ENCODE measurements at regions not wholly inside any gene's neighbourhood (a gene's known extent, or its start where the extent isn't known, plus 50 kb on each side); places are given as distances from the start of the nearest gene placed in this dataset.

- intact Hi-C loops (cut with DNase I, micrococcal nuclease): no loop called here
- H3K4me3 Mint-ChIP-seq: no peak overlapping the region
- CTCF ChIA-PET: no interaction called here
These were observed 143.8 kb upstream of the NCAM1 start for GRCh38 chr11:112817376-112817775.

GRCh38 chr11:112822478-112823274 is 138.5 kb upstream of the NCAM1 start:
- H3K4me1 ChIP-seq (ENCODE audit: insufficient read depth, low read length): no peaks in the 10 kb centered on the region
- no peak overlapping the region for H3K4me3 ChIP-seq (ENCODE audit: low read length)
- peaks cover 2 to 3% of the 10 kb centered on the region in 2 experiments for H3K27me3 ChIP-seq (ENCODE audit: control insufficient read depth in 1 of 2, insufficient read depth in 2 of 2, low read length in 2 of 2)
- intact Hi-C loops (cut with DNase I, micrococcal nuclease): no loop called here
- no peak overlapping the region for H3K4me3 Mint-ChIP-seq
- H3K36me3 Mint-ChIP-seq (ENCODE audit: low read depth): no peaks in the 10 kb centered on the region
- H3K27ac ChIP-seq (ENCODE audit: low read depth in 1 of 2, low read length in 2 of 2): no peak overlapping the region
- POLR2A ChIA-PET: no interaction called here
- no peaks in the 10 kb centered on the region for H3K4me1 Mint-ChIP-seq (ENCODE audit: low read depth)
- H3K36me3 ChIP-seq (ENCODE audit: insufficient read depth, low read length): no peaks in the 10 kb centered on the region
- H3K9me3 Mint-ChIP-seq: no peaks in the 10 kb centered on the region
- TF ChIP-seq CTCF (IDR thresholded peaks at IDR 0.05): no peak
- ATAC-seq (ENCODE audit: poor library complexity): no peak
- no peak for DNase-seq
- H3K27ac Mint-ChIP-seq: no peak overlapping the region
- no peaks in the 10 kb centered on the region for H3K9me3 ChIP-seq (ENCODE audit: control insufficient read depth in 1 of 2, insufficient read depth in 1 of 2, low read length in 2 of 2)
- H3K27me3 Mint-ChIP-seq: peaks cover 29% of the 10 kb centered on the region
- CTCF ChIA-PET: no interaction called here

More at GRCh38 chr11:112817376-112817775, 143.8 kb upstream of the NCAM1 start:
- DNase-seq (no peak), ATAC-seq (ENCODE audit: poor library complexity) (no peak)
- no peaks in the 10 kb centered on the region for H3K9me3 ChIP-seq (ENCODE audit: control insufficient read depth in 1 of 2, insufficient read depth in 1 of 2, low read length in 2 of 2)
- POLR2A ChIA-PET: no interaction called here
- Mint-ChIP-seq H3K9me3 (no peaks in the 10 kb centered on the region), H3K4me1 (ENCODE audit: low read depth) (no peaks in the 10 kb centered on the region), H3K27me3 (peaks cover 23% of the 10 kb centered on the region), H3K27ac (no peak overlapping the region), H3K36me3 (ENCODE audit: low read depth) (no peaks in the 10 kb centered on the region)
- no peaks in the 10 kb centered on the region for H3K36me3 ChIP-seq (ENCODE audit: insufficient read depth, low read length)
- no peak overlapping the region for H3K4me3 ChIP-seq (ENCODE audit: low read length)
- H3K27me3 ChIP-seq (ENCODE audit: control insufficient read depth in 1 of 2, insufficient read depth in 2 of 2, low read length in 2 of 2): peaks cover 0 to 2% of the 10 kb centered on the region in 2 experiments
- no peaks in the 10 kb centered on the region for H3K4me1 ChIP-seq (ENCODE audit: insufficient read depth, low read length)
- TF ChIP-seq CTCF (IDR thresholded peaks at IDR 0.05): no peak
- H3K27ac ChIP-seq (ENCODE audit: low read depth in 1 of 2, low read length in 2 of 2): no peak overlapping the region

- POLR2A ChIA-PET: no interaction called here
- intact Hi-C loops (cut with DNase I, micrococcal nuclease): no loop called here
These were observed 135.2 kb upstream of the NCAM1 start for GRCh38 chr11:112826026-112826425.

More at GRCh38 chr11:112826026-112826425, 135.2 kb upstream of the NCAM1 start:
- ATAC-seq (ENCODE audit: poor library complexity) (no peak), DNase-seq (no peak)
- Histone ChIP-seq H3K36me3 (ENCODE audit: insufficient read depth, low read length) (no peaks in the 10 kb centered on the region), H3K4me3 (ENCODE audit: low read length) (no peak overlapping the region), H3K9me3 (ENCODE audit: control insufficient read depth in 1 of 2, insufficient read depth in 1 of 2, low read length in 2 of 2) (no peaks in the 10 kb centered on the region), H3K27ac (ENCODE audit: low read depth in 1 of 2, low read length in 2 of 2) (no peak overlapping the region), H3K27me3 (ENCODE audit: control insufficient read depth in 1 of 2, insufficient read depth in 2 of 2, low read length in 2 of 2) (peaks cover 2 to 3% of the 10 kb centered on the region in 2 experiments), H3K4me1 (ENCODE audit: insufficient read depth, low read length) (no peaks in the 10 kb centered on the region)
- CTCF ChIA-PET: no interaction called here
- Mint-ChIP-seq H3K9me3 (no peaks in the 10 kb centered on the region), H3K4me1 (ENCODE audit: low read depth) (no peaks in the 10 kb centered on the region), H3K4me3 (no peak overlapping the region), H3K27me3 (peaks cover 18% of the 10 kb centered on the region), H3K36me3 (ENCODE audit: low read depth) (no peaks in the 10 kb centered on the region), H3K27ac (no peak overlapping the region)
- TF ChIP-seq CTCF (IDR thresholded peaks at IDR 0.05): no peak

Measured in CD4-positive, alpha-beta T cell (primary cell).